ENCODE measurements at regions not wholly inside any gene's neighbourhood (a gene's known extent, or its start where the extent isn't known, plus 50 kb on each side); places are given as distances from the start of the nearest gene placed in this dataset.

- TF ChIP-seq CTCF (IDR thresholded peaks at IDR 0.05) (no peak), POLR2A (IDR thresholded peaks at IDR 0.05) (no peak)
These were observed 493.9 kb downstream of the TMA16 start for GRCh38 chr4:163988391-163988790.

All from vagina (tissue), 2 donors.